Kidney (tissue), 13 donors: ENCODE measurements at regions not wholly inside any gene's neighbourhood (a gene's known extent, or its start where the extent isn't known, plus 50 kb on each side); places are given as distances from the start of the nearest gene placed in this dataset.

Experiments used
- DNase-seq, 5 donors: peaks; one replicate each; pipeline ENCODE4 v3.0.0-alpha.2; 2013 to 2020
- FAIRE-seq: peaks from 2 replicates; lab custom pipeline; 2012; peaks lifted over from hg19 to GRCh38; lab: Jason Lieb, UNC
- H3K27ac ChIP-seq, 2 donors: one replicate each; pipeline ENCODE4 v1.7.0; 2013; ENCODE audit warnings: low read depth in 2 of 2, low read length in 2 of 2, inconsistent platforms in 1 of 2
- H3K27me3 ChIP-seq: one replicate; pipeline ENCODE4 v1.7.1; 2013; ENCODE audit warnings: low read length, inconsistent platforms; ENCODE audit not compliant: control insufficient read depth, insufficient read depth
- H3K36me3 ChIP-seq, 3 donors: one replicate each; pipeline versions ENCODE4 v1.7.0 to v1.7.1; 2013; ENCODE audit warnings: low read length in 3 of 3, control low read depth in 1 of 3, inconsistent platforms in 1 of 3; ENCODE audit not compliant: insufficient read depth in 3 of 3, control insufficient read depth in 2 of 3
- H3K4me1 ChIP-seq, 3 donors: one replicate each; pipeline versions ENCODE4 v1.7.0 to v1.7.1; 2013; ENCODE audit warnings: low read length in 3 of 3, inconsistent platforms in 1 of 3, low read depth in 1 of 3; ENCODE audit not compliant: control insufficient read depth in 2 of 3, insufficient read depth in 2 of 3
- H3K4me3 ChIP-seq, 3 donors: one replicate each; pipeline versions ENCODE4 v1.7.0 to v1.8.1; 2013; ENCODE audit warnings: low read length in 3 of 3, control low read depth in 1 of 3, inconsistent platforms in 1 of 3
- H3K9ac ChIP-seq, 3 donors: one replicate each; pipeline versions ENCODE4 v1.7.0 to v1.7.1; 2013; ENCODE audit warnings: low read length in 3 of 3, control low read depth in 1 of 3, inconsistent platforms in 1 of 3
- H3K9me3 ChIP-seq, 3 donors: one replicate each; pipeline versions ENCODE4 v1.7.0 to v1.7.1; 2013; ENCODE audit warnings: low read length in 3 of 3, control low read depth in 1 of 3, inconsistent platforms in 1 of 3; ENCODE audit not compliant: control insufficient read depth in 2 of 3, insufficient read depth in 1 of 3
- intact Hi-C: fragments of 100-400 bp; cut with DNase I; formaldehyde crosslinking; loops from one replicate; pipeline ENCODE4 v1.11.1; 2022
- TF ChIP-seq, protein P1 (sequence below): IDR thresholded peaks from 3 replicates; pipeline ENCODE4 v1.5.1; 2012; ENCODE audit warnings: mild to moderate bottlenecking, moderate library complexity, borderline replicate concordance; ENCODE audit not compliant: insufficient read depth; ENCODE audit errors: extremely low read depth
- donor health status: control.
- donor health status: control.
- donor health status: control.
- donor health status: control.
- donor health status: control.
- donor health status: DM: yes; HTN: yes; CAD: no.
- donor health status: Normal renal cell carcinoma (clear cell type).

DNA sequence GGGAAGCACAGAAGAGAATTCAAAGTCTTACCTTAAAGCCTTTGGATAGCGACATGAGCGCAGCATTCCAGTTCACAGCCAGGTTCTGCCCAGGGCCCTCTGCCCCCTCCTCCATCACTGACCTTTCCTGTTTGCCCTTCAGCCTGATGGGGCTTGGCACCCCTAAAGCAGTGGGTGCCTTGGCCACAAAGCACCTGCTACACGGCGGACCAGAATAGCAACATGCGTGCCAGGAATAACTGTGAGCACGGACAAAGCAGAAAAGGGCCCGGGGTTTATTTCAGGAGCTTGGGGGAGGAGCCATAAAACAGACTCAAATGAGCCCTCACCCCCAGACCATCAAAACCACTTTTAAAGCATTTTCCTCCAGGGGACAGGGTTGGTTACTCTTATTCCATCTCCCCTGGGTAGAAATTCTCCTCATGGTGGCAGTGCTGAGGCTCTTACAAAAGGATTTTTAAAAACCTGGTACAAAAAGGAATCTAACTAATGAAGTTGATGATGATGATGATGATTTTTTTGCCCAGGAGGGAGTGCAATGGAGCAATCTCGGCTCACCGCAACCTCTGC lies 135.4 kb downstream of the KLF13 start:
- Histone ChIP-seq H3K27ac (no peak overlapping the region), H3K9me3 (no peaks in the 10 kb centered on the region), H3K9ac (no peak overlapping the region), H3K4me1 (peaks cover 0 to 5% (median 5%) of the 10 kb centered on the region in 3 donors), H3K4me3 (no peak overlapping the region), H3K27me3 (no peaks in the 10 kb centered on the region), H3K36me3 (no peaks in the 10 kb centered on the region)
- FAIRE-seq (no peak), DNase-seq (no peak)
- TF ChIP-seq, protein P1, sequence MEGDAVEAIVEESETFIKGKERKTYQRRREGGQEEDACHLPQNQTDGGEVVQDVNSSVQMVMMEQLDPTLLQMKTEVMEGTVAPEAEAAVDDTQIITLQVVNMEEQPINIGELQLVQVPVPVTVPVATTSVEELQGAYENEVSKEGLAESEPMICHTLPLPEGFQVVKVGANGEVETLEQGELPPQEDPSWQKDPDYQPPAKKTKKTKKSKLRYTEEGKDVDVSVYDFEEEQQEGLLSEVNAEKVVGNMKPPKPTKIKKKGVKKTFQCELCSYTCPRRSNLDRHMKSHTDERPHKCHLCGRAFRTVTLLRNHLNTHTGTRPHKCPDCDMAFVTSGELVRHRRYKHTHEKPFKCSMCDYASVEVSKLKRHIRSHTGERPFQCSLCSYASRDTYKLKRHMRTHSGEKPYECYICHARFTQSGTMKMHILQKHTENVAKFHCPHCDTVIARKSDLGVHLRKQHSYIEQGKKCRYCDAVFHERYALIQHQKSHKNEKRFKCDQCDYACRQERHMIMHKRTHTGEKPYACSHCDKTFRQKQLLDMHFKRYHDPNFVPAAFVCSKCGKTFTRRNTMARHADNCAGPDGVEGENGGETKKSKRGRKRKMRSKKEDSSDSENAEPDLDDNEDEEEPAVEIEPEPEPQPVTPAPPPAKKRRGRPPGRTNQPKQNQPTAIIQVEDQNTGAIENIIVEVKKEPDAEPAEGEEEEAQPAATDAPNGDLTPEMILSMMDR, result no peak
- intact Hi-C loops, result no loop called here

DNA sequence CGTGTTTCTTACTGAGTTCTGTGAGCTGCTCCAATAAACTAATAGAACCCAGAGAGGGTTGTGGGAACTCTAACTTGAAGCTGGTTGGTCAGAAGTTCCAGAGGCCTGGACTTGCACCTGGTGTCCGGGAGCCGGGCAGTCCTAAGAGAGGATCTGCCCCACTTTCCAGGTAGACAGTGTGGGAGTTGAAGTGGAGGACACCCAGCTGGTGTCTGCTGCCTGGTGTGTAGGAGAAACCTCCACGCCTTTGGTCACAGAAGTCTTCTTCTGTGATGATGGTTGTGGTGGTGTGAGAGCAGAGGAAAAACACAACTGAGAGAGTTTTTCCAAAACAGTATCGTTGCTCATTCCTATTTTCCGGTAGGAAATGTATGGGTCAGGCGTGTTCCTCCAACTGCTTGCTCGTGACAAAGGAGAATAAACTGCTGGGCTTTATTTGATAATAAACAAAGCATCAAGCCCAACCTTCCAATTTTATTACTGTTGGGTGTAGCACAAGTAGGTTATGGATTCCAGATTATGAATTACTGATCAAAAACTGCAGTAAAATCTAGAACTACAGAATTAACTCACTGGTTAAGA lies 137.0 kb downstream of the KLF13 start:
- Histone ChIP-seq H3K9me3 (no peaks in the 10 kb centered on the region), H3K36me3 (no peaks in the 10 kb centered on the region), H3K4me3 (no peak overlapping the region), H3K9ac (no peak overlapping the region), H3K27me3 (no peaks in the 10 kb centered on the region), H3K27ac (no peak overlapping the region), H3K4me1 (peaks cover 0 to 5% (median 5%) of the 10 kb centered on the region in 3 donors)
- TF ChIP-seq, protein P1, result no peak
- FAIRE-seq (no peak), DNase-seq (no peak)
- intact Hi-C loops, result no loop called here

DNA sequence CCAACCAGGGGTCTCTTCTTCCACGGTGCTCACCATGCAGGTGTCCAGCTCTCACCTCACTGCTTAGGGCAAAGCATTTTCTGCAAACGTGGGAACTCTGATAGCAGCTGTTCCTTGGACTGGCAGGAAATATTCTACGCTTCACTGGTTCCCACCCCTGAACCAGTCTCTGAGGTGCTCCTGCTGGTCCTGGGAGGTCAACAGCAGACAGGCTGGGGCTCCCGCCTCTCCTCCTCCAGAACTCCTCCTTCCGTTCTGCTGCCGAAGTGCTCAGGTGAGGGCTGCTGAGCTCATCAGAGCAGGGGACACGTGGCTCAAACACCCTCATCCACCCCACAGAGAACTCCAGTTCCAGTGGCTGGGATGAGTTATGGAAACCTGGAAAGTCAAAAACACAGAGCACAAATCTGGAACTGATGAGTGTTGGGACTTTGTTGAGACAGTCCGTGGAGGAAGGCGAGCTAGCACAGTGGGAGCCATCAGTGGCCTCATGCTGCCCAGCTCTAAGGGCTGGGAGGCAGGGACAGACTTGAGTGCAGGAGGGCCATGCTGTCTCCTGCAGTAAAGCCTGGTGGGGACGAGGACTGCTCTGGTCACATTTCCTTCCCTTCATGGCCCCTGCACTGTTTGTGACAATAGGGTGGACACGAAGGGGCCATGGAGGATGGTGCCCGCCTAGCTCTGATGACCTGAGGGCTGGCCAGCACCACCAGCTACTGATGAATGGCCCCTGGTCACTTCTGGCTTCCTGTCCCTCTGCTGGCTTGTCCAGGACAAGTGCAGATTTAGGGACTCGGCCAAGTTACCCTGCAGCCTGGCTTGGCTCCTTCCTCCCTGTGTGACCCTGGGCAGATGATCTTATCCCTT lies 137.8 kb downstream of the KLF13 start:
- Histone ChIP-seq H3K4me3 (no peak overlapping the region), H3K27ac (no peak overlapping the region), H3K4me1 (peaks cover 0 to 5% (median 5%) of the 10 kb centered on the region in 3 donors), H3K9me3 (no peaks in the 10 kb centered on the region), H3K9ac (no peak overlapping the region), H3K27me3 (no peaks in the 10 kb centered on the region), H3K36me3 (no peaks in the 10 kb centered on the region)
- DNase-seq (peak in 4 of 5 donors; percentile 31 to 56 (median 45)), FAIRE-seq (no peak)
- TF ChIP-seq, protein P1, result no peak
- intact Hi-C loops, result no loop called here
